ENCODE measurements at regions not wholly inside any gene's neighbourhood (a gene's known extent, or its start where the extent isn't known, plus 50 kb on each side); places are given as distances from the start of the nearest gene placed in this dataset.
"Not testable (repeated sequence)": the region's sequence is repeated elsewhere in the genome, so short reads cannot be mapped to it uniquely, and the experiment has no call there.

DNA sequence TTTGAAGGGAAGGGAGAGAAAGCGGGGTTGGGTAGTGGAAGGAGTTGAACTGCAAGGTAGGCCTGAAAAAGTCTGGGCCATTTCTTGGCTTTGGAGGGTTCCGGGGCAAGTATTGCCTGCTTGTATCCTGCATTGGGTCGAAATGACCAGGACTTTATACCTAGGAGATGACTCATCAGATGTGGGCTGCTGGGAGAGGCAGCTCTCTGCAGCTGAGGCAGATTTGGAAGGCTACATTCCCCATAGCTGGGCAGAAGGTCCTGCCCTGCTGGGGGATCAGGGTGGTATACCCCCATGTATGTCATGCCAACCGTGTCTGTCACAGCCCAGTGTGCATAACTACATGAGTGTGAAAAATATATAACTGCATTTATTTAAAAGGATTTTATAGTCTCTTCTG is 171.8 kb upstream of the SPRED2 start:
- intact Hi-C loops (cut with micrococcal nuclease; ENCODE audit: unreplicated experiment), result no loop called here
- H3K4me3 ChIP-seq (ENCODE audit: low read depth in 2 of 2, low read length in 2 of 2), result no peak overlapping the region
- POLR2A ChIA-PET, result no interaction called here
- ATAC-seq, result no peak
- no peaks in the 10 kb centered on the region for H3K4me1 ChIP-seq (ENCODE audit: control insufficient read depth, insufficient read depth, low read length)
- no peak for DNase-seq (ENCODE audit: low read depth, low spot score)
- in situ Hi-C loops (cut with HindIII; ENCODE audit: low pct_unique_long_range_greater_than_20kb, low sequenced_read_pairs), result no loop called here
- H3K27ac ChIP-seq (ENCODE audit: low read length), result no peak overlapping the region
- no peaks in the 10 kb centered on the region for H3K27me3 ChIP-seq (ENCODE audit: control insufficient read depth, insufficient read depth, low read length)
- H3K9me3 ChIP-seq (ENCODE audit: control insufficient read depth, insufficient read depth, low read depth, low read length), result no peaks in the 10 kb centered on the region
- TF ChIP-seq TCF7L2 (IDR thresholded peaks at IDR 0.05; ENCODE audit: low read depth, low read length), result no peak
- H3K36me3 ChIP-seq (ENCODE audit: control insufficient read depth, insufficient read depth, low read length), result no peaks in the 10 kb centered on the region
- no TSS peak for BruUV-seq (replicated peaks)
- CTCF ChIA-PET, result no interaction called here

GRCh38 chr2:65602603-65603235 is 170.3 kb upstream of the SPRED2 start:
- POLR2A ChIA-PET, result no interaction called here
- Histone ChIP-seq H3K27me3 (ENCODE audit: control insufficient read depth, insufficient read depth, low read length) (no peaks in the 10 kb centered on the region), H3K4me3 (ENCODE audit: low read depth in 2 of 2, low read length in 2 of 2) (no peak overlapping the region), H3K9me3 (ENCODE audit: control insufficient read depth, insufficient read depth, low read depth, low read length) (no peaks in the 10 kb centered on the region), H3K4me1 (ENCODE audit: control insufficient read depth, insufficient read depth, low read length) (no peaks in the 10 kb centered on the region), H3K36me3 (ENCODE audit: control insufficient read depth, insufficient read depth, low read length) (no peaks in the 10 kb centered on the region), H3K27ac (ENCODE audit: low read length) (no peak overlapping the region)
- no TSS peak for BruUV-seq (replicated peaks)
- intact Hi-C loops (cut with micrococcal nuclease; ENCODE audit: unreplicated experiment) (no loop called here), in situ Hi-C loops (cut with HindIII; ENCODE audit: low pct_unique_long_range_greater_than_20kb, low sequenced_read_pairs) (no loop called here)
- no peak for TF ChIP-seq TCF7L2 (IDR thresholded peaks at IDR 0.05; ENCODE audit: low read depth, low read length)
- TF ChIP-seq POLR2AphosphoS5 (IDR thresholded peaks at IDR 0.05; ENCODE audit: low read depth, low read length), result no peak
- no peak for TF ChIP-seq REST (IDR thresholded peaks at IDR 0.05; ENCODE audit: insufficient read depth in 1 of 2, low read depth in 2 of 2, low read length in 1 of 2)
- TF ChIP-seq, protein P1, sequence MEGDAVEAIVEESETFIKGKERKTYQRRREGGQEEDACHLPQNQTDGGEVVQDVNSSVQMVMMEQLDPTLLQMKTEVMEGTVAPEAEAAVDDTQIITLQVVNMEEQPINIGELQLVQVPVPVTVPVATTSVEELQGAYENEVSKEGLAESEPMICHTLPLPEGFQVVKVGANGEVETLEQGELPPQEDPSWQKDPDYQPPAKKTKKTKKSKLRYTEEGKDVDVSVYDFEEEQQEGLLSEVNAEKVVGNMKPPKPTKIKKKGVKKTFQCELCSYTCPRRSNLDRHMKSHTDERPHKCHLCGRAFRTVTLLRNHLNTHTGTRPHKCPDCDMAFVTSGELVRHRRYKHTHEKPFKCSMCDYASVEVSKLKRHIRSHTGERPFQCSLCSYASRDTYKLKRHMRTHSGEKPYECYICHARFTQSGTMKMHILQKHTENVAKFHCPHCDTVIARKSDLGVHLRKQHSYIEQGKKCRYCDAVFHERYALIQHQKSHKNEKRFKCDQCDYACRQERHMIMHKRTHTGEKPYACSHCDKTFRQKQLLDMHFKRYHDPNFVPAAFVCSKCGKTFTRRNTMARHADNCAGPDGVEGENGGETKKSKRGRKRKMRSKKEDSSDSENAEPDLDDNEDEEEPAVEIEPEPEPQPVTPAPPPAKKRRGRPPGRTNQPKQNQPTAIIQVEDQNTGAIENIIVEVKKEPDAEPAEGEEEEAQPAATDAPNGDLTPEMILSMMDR (IDR thresholded peaks at IDR 0.05), result no peak
- ATAC-seq (no peak), DNase-seq (ENCODE audit: low read depth, low spot score) (no peak)
- CTCF ChIA-PET, result interaction anchor here (0.6 kb wide), 1 partner anchor 39 kb away, joined by 4 read pairs; no protein-coding TSS in a partner anchor

DNA sequence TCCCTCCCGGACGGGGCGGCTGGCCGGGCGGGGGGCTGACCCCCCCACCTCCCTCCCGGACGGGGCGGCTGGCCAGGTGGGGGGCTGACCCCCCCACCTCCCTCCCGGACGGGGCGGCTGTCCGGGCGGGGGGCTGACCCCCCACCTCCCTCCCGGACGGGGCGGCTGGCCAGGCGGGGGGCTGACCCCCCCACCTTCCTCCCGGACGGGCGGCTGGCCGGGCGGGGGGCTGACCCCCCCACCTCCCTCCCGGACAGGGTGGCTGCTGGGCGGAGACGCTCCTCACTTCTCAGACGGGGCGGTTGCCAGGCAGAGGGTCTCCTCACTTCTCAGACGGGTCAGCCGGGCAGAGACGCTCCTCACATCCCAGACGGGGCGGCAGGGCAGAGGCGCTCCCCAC is 168.5 kb upstream of the SPRED2 start:
- H3K27ac ChIP-seq (ENCODE audit: low read length); POLR2A ChIA-PET: not testable (repeated sequence)

GRCh38 chr2:65600351-65600750 is 168.0 kb upstream of the SPRED2 start:
- H3K4me1 ChIP-seq (ENCODE audit: control insufficient read depth, insufficient read depth, low read length); H3K36me3 ChIP-seq (ENCODE audit: control insufficient read depth, insufficient read depth, low read length); ATAC-seq; H3K27me3 ChIP-seq (ENCODE audit: control insufficient read depth, insufficient read depth, low read length); BruUV-seq (replicated peaks); DNase-seq (ENCODE audit: low read depth, low spot score); POLR2A ChIA-PET; H3K27ac ChIP-seq (ENCODE audit: low read length); CTCF ChIA-PET; H3K4me3 ChIP-seq (ENCODE audit: low read depth in 2 of 2, low read length in 2 of 2); H3K9me3 ChIP-seq (ENCODE audit: control insufficient read depth, insufficient read depth, low read depth, low read length); in situ Hi-C loops (cut with HindIII; ENCODE audit: low pct_unique_long_range_greater_than_20kb, low sequenced_read_pairs); intact Hi-C loops (cut with micrococcal nuclease; ENCODE audit: unreplicated experiment): not testable (repeated sequence)

More for the DNA sequence above, 168.5 kb upstream of the SPRED2 start:
- DNase-seq (ENCODE audit: low read depth, low spot score); CTCF ChIA-PET; intact Hi-C loops (cut with micrococcal nuclease; ENCODE audit: unreplicated experiment); H3K9me3 ChIP-seq (ENCODE audit: control insufficient read depth, insufficient read depth, low read depth, low read length); H3K27me3 ChIP-seq (ENCODE audit: control insufficient read depth, insufficient read depth, low read length); in situ Hi-C loops (cut with HindIII; ENCODE audit: low pct_unique_long_range_greater_than_20kb, low sequenced_read_pairs); ATAC-seq; H3K4me1 ChIP-seq (ENCODE audit: control insufficient read depth, insufficient read depth, low read length); BruUV-seq (replicated peaks); H3K36me3 ChIP-seq (ENCODE audit: control insufficient read depth, insufficient read depth, low read length); H3K4me3 ChIP-seq (ENCODE audit: low read depth in 2 of 2, low read length in 2 of 2): not testable (repeated sequence)

Data from Panc1 (cell line).